GM10266 (cell line): ENCODE measurements at regions not wholly inside any gene's neighbourhood (a gene's known extent, or its start where the extent isn't known, plus 50 kb on each side); places are given as distances from the start of the nearest gene placed in this dataset.
"Not testable (repeated sequence)": the region's sequence is repeated elsewhere in the genome, so short reads cannot be mapped to it uniquely, and the experiment has no call there.

Experiments used
- DNase-seq: peaks from one replicate; pipeline ENCODE4 v3.0.0; 2012; ENCODE audit errors: extremely low spot score
- TF ChIP-seq, protein P1 (sequence below): IDR thresholded peaks from 2 replicates; pipeline ENCODE4 v1.5.1; 2012; ENCODE audit warnings: mild to moderate bottlenecking, low read depth; ENCODE audit not compliant: control insufficient read depth, insufficient read depth; ENCODE audit errors: missing control alignments

DNA sequence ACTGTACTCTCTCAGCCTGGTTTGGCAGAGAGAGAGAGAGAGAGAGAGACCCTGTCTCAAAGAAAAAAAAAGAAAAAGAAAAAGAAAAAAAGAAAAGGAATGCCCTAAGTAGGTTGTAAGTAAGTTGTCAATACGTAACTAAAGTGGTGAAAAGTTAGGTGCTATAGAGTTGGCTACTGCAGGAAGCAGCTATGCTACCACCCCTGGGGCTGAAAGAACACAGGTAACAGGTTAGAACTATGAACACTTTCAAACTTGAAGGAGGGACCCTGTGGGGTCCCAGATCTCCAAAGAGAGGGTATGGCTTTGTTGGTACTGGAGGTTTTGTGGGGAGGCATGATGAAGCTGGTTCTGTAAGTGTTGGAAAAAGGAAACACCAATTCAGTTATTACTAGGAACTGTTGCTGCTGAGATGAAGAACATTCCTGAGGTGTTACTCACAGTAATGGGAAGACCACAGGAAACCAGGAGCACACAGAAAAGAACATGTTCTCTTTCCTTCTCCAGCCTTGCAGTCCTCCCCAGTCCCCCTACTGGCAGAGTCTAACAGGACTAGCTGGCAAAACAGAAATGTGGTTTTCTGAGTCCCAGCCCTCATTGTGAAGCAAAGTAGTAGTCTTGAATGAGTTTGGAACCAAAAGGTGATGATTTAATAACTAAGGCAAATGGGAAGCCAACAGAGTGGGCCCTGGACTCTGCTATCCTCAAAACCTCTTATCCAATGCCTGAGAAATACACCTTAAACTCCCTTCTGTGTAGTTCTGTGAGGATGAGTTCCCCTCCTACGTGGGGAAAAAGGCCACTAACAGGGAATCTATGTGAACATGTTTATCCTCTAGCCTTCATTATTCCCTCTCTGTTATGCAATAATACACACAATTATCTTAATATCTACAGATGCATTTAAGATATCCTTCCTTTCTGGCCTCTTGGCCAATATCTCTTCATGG lies 427.0 kb upstream of the DDI1 start:
- DNase-seq: no peak
- TF ChIP-seq, protein P1, sequence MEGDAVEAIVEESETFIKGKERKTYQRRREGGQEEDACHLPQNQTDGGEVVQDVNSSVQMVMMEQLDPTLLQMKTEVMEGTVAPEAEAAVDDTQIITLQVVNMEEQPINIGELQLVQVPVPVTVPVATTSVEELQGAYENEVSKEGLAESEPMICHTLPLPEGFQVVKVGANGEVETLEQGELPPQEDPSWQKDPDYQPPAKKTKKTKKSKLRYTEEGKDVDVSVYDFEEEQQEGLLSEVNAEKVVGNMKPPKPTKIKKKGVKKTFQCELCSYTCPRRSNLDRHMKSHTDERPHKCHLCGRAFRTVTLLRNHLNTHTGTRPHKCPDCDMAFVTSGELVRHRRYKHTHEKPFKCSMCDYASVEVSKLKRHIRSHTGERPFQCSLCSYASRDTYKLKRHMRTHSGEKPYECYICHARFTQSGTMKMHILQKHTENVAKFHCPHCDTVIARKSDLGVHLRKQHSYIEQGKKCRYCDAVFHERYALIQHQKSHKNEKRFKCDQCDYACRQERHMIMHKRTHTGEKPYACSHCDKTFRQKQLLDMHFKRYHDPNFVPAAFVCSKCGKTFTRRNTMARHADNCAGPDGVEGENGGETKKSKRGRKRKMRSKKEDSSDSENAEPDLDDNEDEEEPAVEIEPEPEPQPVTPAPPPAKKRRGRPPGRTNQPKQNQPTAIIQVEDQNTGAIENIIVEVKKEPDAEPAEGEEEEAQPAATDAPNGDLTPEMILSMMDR: peak; percentile 6

DNA sequence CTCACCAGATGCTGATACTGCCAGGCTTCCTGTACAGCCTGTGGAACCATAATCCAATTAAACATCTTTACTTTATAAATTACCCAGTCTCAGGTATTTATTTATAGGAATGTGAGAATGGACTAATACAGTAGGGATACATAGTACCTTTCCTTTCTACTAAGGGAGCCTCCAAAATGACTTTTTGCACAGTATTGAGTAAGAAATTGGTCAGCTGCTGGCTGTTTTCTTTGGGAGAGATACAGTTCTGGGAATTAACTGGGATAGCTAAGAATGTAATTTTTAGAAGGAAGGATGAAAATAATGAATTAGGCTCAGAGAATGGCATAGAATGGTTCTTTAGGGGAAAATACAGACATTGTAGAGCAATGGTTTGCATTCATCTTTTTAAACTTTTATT lies 426.0 kb upstream of the DDI1 start:
- TF ChIP-seq, protein P1: no peak

DNA sequence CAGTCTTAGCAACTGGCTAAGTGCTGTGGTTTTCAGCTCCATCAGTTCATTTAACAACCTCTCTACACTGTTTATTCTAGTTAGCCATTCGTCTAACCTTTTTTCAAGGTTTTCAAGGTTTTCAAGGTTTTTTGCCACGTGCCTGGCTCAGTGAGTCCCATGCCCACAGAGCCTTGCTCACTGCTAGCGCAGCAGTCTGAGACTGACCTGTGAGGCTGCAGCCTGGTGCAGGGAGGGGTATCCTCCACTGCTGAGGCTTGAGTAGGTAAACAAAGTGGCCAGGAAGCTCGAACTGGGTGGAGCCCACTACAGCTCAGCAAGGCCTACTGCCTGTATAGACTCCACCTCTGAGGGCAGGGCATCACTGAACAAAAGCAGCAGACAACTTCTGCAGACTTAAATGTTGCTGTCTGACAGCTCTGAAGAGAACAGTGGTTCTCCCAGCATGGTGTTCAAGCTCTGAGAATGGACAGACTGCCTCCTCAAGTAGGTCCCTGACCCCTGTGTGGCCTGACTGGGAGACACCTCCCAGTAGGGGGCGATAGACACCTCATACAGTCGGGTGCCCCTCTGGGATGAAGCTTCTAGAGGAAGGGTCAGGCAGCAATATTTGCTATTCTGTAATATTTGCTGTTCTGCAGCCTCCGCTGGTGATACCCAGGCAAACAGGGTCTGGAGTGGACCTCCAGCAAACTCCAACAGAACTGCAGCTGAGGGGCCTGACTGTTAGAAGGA lies 424.7 kb upstream of the DDI1 start:
- not testable (repeated sequence) for DNase-seq

More for the DNA sequence above, 426.0 kb upstream of the DDI1 start:
- no peak for DNase-seq

DNA sequence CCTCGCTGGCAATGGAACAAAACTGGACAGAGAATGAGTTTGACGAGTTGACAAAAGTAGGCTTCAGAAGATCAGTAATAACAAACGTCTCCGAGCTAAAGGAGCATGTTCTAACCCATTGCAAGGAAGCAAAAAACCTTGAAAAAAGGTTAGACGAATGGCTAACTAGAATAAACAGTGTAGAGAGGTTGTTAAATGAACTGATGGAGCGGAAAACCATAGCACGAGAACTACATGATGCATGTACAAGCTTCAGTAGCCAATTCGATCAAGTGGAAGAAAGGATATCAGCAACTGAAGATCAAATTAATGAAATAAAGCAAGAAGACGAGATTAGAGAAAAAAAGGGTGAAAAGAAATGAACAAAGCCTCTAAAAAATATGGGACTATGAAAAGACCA lies 424.0 kb upstream of the DDI1 start:
- not testable (repeated sequence) for DNase-seq

DNA sequence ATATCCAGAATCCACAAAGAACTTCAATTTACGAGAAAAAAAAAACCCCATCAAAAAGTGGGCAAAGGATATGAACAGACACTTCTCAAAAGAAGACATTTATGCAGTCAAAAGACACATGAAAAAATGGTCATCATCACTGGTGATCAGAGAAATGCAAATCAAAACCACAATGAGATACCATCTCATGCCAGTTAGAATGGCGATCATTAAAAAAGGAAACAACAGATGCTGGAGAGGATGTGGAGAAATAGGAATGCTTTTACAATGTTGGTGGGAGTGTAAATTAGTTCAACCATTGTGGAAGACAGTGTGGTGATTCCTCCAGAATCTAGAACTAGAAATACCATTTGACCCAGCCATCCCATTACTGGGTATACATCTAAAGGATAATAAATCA lies 419.9 kb upstream of the DDI1 start:
- DNase-seq: not testable (repeated sequence)

DNA sequence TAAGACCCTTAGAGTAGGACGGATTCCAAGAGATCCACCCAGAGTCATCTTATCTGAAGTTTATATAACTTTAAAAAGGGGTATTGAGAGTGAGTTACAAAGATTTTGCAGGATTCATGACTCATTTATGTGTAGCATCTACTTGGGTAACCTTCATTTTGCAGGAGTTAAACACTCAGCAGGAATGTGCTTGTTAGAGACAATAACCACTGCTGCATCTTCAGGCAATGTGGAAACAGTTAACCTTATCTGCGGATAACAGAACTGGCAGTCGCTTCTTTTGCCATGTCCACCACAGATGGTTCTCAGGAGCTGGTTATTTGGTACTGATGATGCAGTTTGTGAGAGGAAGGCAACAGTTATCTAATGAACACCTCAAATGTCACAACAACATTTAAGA lies 417.9 kb upstream of the DDI1 start:
- no peak for DNase-seq
- TF ChIP-seq, protein P1: no peak

DNA sequence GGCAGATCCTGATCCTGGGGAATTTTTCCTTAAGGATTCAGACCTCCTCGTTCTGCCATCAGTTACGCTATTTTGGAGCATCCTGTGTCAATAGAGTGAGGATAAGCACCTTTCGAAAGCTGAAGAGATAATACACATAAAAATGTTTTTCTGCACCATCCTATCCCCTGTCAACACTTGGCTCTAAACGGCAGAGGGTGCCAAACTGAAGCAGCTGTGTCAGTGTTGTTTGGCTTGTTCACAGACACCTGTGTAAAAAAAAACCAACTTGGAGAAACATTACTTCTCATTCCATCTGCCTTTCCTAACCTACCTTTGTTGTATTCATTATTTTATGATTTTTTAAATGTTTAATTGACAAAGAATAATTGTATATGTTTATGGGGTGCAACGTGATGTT lies 417.0 kb upstream of the DDI1 start:
- no peak for DNase-seq
- TF ChIP-seq, protein P1: no peak

DNA sequence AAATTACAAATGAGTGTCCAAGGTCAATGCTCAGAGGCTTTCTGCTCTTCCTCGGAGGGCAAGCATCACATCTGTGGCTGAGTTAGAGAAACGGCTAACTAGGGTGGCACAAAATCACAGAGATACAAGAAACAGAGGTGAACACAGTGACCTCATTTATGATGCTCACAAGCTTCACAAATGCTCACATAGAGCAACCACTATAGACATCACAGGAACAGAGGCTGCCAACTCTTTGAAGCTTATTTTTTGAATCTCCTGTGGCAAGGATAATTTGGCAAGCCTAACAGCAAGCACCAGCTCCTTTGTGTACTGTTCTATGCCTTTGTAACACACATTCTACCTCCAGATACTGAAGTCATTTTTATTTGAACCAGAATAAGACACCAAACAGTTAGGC lies 416.5 kb upstream of the DDI1 start:
- no peak for DNase-seq
- TF ChIP-seq, protein P1: no peak
